ENCODE measurements at regions not wholly inside any gene's neighbourhood (a gene's known extent, or its start where the extent isn't known, plus 50 kb on each side); places are given as distances from the start of the nearest gene placed in this dataset.

GRCh38 chr15:27702581-27702980, 396.5 kb downstream of the OCA2 start:
- H3K9me3 Mint-ChIP-seq: peaks cover 3 to 28% (median 13%) of the 10 kb centered on the region in 6 donors
- no peak overlapping the region for H3K4me3 Mint-ChIP-seq
- H3K27me3 Mint-ChIP-seq (ENCODE audit: low read depth in 3 of 3): peaks cover 0 to 2% (median 0%) of the 10 kb centered on the region in 3 donors
- H3K4me1 Mint-ChIP-seq: no peaks in the 10 kb centered on the region
- H3K36me3 Mint-ChIP-seq: no peaks in the 10 kb centered on the region
- no peak overlapping the region for H3K27ac Mint-ChIP-seq
- DNase-seq: no peak

GRCh38 chr15:27701956-27702355, 397.2 kb downstream of the OCA2 start:
- DNase-seq: no peak
- H3K36me3 Mint-ChIP-seq: no peaks in the 10 kb centered on the region
- H3K27ac Mint-ChIP-seq: no peak overlapping the region
- peaks cover 3 to 28% (median 12%) of the 10 kb centered on the region in 6 donors for H3K9me3 Mint-ChIP-seq
- no peaks in the 10 kb centered on the region for H3K27me3 Mint-ChIP-seq (ENCODE audit: low read depth in 3 of 3)
- no peak overlapping the region for H3K4me3 Mint-ChIP-seq
- H3K4me1 Mint-ChIP-seq: no peaks in the 10 kb centered on the region

- Mint-ChIP-seq H3K4me1 (no peaks in the 10 kb centered on the region), H3K36me3 (no peaks in the 10 kb centered on the region), H3K27me3 (ENCODE audit: low read depth in 3 of 3) (no peaks in the 10 kb centered on the region), H3K27ac (no peak overlapping the region), H3K4me3 (no peak overlapping the region), H3K9me3 (peaks cover 3 to 28% (median 12%) of the 10 kb centered on the region in 6 donors)
- no peak for DNase-seq
Observed at GRCh38 chr15:27701014-27701413, 398.1 kb downstream of the OCA2 start.

- Mint-ChIP-seq H3K4me1 (no peaks in the 10 kb centered on the region), H3K27me3 (ENCODE audit: low read depth in 3 of 3) (no peaks in the 10 kb centered on the region), H3K9me3 (peaks cover 0 to 24% (median 11%) of the 10 kb centered on the region in 6 donors), H3K27ac (no peak overlapping the region), H3K4me3 (no peak overlapping the region), H3K36me3 (no peaks in the 10 kb centered on the region)
- no peak for DNase-seq
Observed at GRCh38 chr15:27699699-27700098, 399.4 kb downstream of the OCA2 start.

GRCh38 chr15:27696530-27696929, 402.6 kb downstream of the OCA2 start:
- Mint-ChIP-seq H3K27ac (no peak overlapping the region), H3K9me3 (peaks cover 0 to 14% (median 4%) of the 10 kb centered on the region in 6 donors), H3K27me3 (ENCODE audit: low read depth in 3 of 3) (no peaks in the 10 kb centered on the region)

GRCh38 chr15:27695726-27696125, 403.4 kb downstream of the OCA2 start:
- H3K36me3 Mint-ChIP-seq: no peaks in the 10 kb centered on the region
- no peaks in the 10 kb centered on the region for H3K4me1 Mint-ChIP-seq
- H3K4me3 Mint-ChIP-seq: no peak overlapping the region
- peaks cover 0 to 2% (median 0%) of the 10 kb centered on the region in 3 donors for H3K27me3 Mint-ChIP-seq (ENCODE audit: low read depth in 3 of 3)
- DNase-seq: no peak
- no peak overlapping the region for H3K27ac Mint-ChIP-seq
- peaks cover 0 to 22% (median 5%) of the 10 kb centered on the region in 6 donors for H3K9me3 Mint-ChIP-seq

More at GRCh38 chr15:27696530-27696929, 402.6 kb downstream of the OCA2 start:
- Mint-ChIP-seq H3K36me3 (no peaks in the 10 kb centered on the region), H3K4me3 (no peak overlapping the region), H3K4me1 (no peaks in the 10 kb centered on the region)
- DNase-seq: no peak

GRCh38 chr15:27694506-27695087, 404.5 kb downstream of the OCA2 start:
- Mint-ChIP-seq H3K9me3 (peaks cover 0 to 23% (median 5%) of the 10 kb centered on the region in 6 donors), H3K4me3 (no peak overlapping the region), H3K27me3 (ENCODE audit: low read depth in 3 of 3) (peaks cover 0 to 2% (median 0%) of the 10 kb centered on the region in 3 donors), H3K4me1 (no peaks in the 10 kb centered on the region), H3K27ac (no peak overlapping the region), H3K36me3 (no peaks in the 10 kb centered on the region)
- no peak for DNase-seq

- no peak overlapping the region for H3K4me3 Mint-ChIP-seq
- no peak overlapping the region for H3K27ac Mint-ChIP-seq
- peaks cover 0 to 17% (median 4%) of the 10 kb centered on the region in 6 donors for H3K9me3 Mint-ChIP-seq
- no peaks in the 10 kb centered on the region for H3K4me1 Mint-ChIP-seq
- peaks cover 0 to 2% (median 0%) of the 10 kb centered on the region in 3 donors for H3K27me3 Mint-ChIP-seq (ENCODE audit: low read depth in 3 of 3)
- DNase-seq: no peak
- H3K36me3 Mint-ChIP-seq: no peaks in the 10 kb centered on the region
Observed at GRCh38 chr15:27693280-27693679, 405.8 kb downstream of the OCA2 start.

GRCh38 chr15:27692438-27692837, 406.7 kb downstream of the OCA2 start:
- Mint-ChIP-seq H3K4me3 (no peak overlapping the region), H3K36me3 (no peaks in the 10 kb centered on the region), H3K9me3 (peaks cover 0 to 17% (median 4%) of the 10 kb centered on the region in 6 donors), H3K4me1 (no peaks in the 10 kb centered on the region), H3K27ac (no peak overlapping the region), H3K27me3 (ENCODE audit: low read depth in 3 of 3) (peaks cover 0 to 2% (median 0%) of the 10 kb centered on the region in 3 donors)
- no peak for DNase-seq

GRCh38 chr15:27690290-27690689, 408.8 kb downstream of the OCA2 start:
- DNase-seq: no peak
- H3K36me3 Mint-ChIP-seq: no peaks in the 10 kb centered on the region
- no peaks in the 10 kb centered on the region for H3K4me1 Mint-ChIP-seq
- H3K9me3 Mint-ChIP-seq: peaks cover 0 to 20% (median 4%) of the 10 kb centered on the region in 6 donors
- no peak overlapping the region for H3K4me3 Mint-ChIP-seq
- H3K27ac Mint-ChIP-seq: no peak overlapping the region
- peaks cover 0 to 2% (median 0%) of the 10 kb centered on the region in 3 donors for H3K27me3 Mint-ChIP-seq (ENCODE audit: low read depth in 3 of 3)

GRCh38 chr15:27686971-27687370, 412.1 kb downstream of the OCA2 start:
- DNase-seq: no peak
- no peak overlapping the region for H3K27ac Mint-ChIP-seq
- H3K4me1 Mint-ChIP-seq: no peaks in the 10 kb centered on the region
- peaks cover 0 to 2% (median 2%) of the 10 kb centered on the region in 3 donors for H3K27me3 Mint-ChIP-seq (ENCODE audit: low read depth in 3 of 3)
- no peak overlapping the region for H3K4me3 Mint-ChIP-seq
- H3K36me3 Mint-ChIP-seq: no peaks in the 10 kb centered on the region
- peaks cover 0 to 17% (median under 1%) of the 10 kb centered on the region in 6 donors for H3K9me3 Mint-ChIP-seq

- peaks cover 0 to 21% (median under 1%) of the 10 kb centered on the region in 6 donors for H3K9me3 Mint-ChIP-seq
- H3K36me3 Mint-ChIP-seq: no peaks in the 10 kb centered on the region
- H3K27me3 Mint-ChIP-seq (ENCODE audit: low read depth in 3 of 3): peaks cover 0 to 2% (median 2%) of the 10 kb centered on the region in 3 donors
- no peak for DNase-seq
- no peak overlapping the region for H3K4me3 Mint-ChIP-seq
- no peaks in the 10 kb centered on the region for H3K4me1 Mint-ChIP-seq
- H3K27ac Mint-ChIP-seq: no peak overlapping the region
Observed at GRCh38 chr15:27686369-27686768, 412.7 kb downstream of the OCA2 start.

GRCh38 chr15:27685644-27686043, 413.5 kb downstream of the OCA2 start:
- DNase-seq: no peak
- no peak overlapping the region for H3K4me3 Mint-ChIP-seq
- H3K27me3 Mint-ChIP-seq (ENCODE audit: low read depth in 3 of 3): peaks cover 0 to 2% (median under 1%) of the 10 kb centered on the region in 3 donors
- no peaks in the 10 kb centered on the region for H3K4me1 Mint-ChIP-seq
- no peak overlapping the region for H3K27ac Mint-ChIP-seq
- peaks cover 0 to 17% (median 0%) of the 10 kb centered on the region in 6 donors for H3K9me3 Mint-ChIP-seq
- H3K36me3 Mint-ChIP-seq: no peaks in the 10 kb centered on the region

- Mint-ChIP-seq H3K4me3 (no peak overlapping the region), H3K36me3 (no peaks in the 10 kb centered on the region), H3K4me1 (no peaks in the 10 kb centered on the region), H3K9me3 (peaks cover 0 to 12% (median 4%) of the 10 kb centered on the region in 6 donors), H3K27ac (no peak overlapping the region), H3K27me3 (ENCODE audit: low read depth in 3 of 3) (peaks cover 0 to 2% (median 0%) of the 10 kb centered on the region in 3 donors)
- no peak for DNase-seq
Observed at GRCh38 chr15:27683121-27683520, 416.0 kb downstream of the OCA2 start.

- H3K9me3 Mint-ChIP-seq: peaks cover 0 to 10% (median 5%) of the 10 kb centered on the region in 6 donors
- H3K27ac Mint-ChIP-seq: no peak overlapping the region
- no peak for DNase-seq
- peaks cover 0 to 2% (median 0%) of the 10 kb centered on the region in 3 donors for H3K27me3 Mint-ChIP-seq (ENCODE audit: low read depth in 3 of 3)
- H3K4me1 Mint-ChIP-seq: no peaks in the 10 kb centered on the region
- H3K4me3 Mint-ChIP-seq: no peak overlapping the region
- no peaks in the 10 kb centered on the region for H3K36me3 Mint-ChIP-seq
Observed at GRCh38 chr15:27681038-27681437, 418.1 kb downstream of the OCA2 start.

All from immature natural killer cell (primary cell).